ENCODE measurements at regions not wholly inside any gene's neighbourhood (a gene's known extent, or its start where the extent isn't known, plus 50 kb on each side); places are given as distances from the start of the nearest gene placed in this dataset.
"Not testable (repeated sequence)": the region's sequence is repeated elsewhere in the genome, so short reads cannot be mapped to it uniquely, and the experiment has no call there.

- DNase-seq = no peak
These were observed 237.4 kb downstream of the RNF144A start for GRCh38 chr2:7154656-7155055.

GRCh38 chr2:7161501-7161900, 244.3 kb downstream of the RNF144A start:
- no peak for DNase-seq

- DNase-seq = no peak
These were observed 248.5 kb downstream of the RNF144A start for GRCh38 chr2:7165736-7166135.

GRCh38 chr2:7167801-7168411, 250.7 kb downstream of the RNF144A start:
- DNase-seq = no peak

GRCh38 chr2:7169593-7169992, 252.4 kb downstream of the RNF144A start:
- DNase-seq = no peak

- DNase-seq = not testable (repeated sequence)
These were observed 261.8 kb downstream of the RNF144A start for GRCh38 chr2:7178996-7179395.

GRCh38 chr2:7180638-7181370, 263.6 kb downstream of the RNF144A start:
- DNase-seq = peak; percentile 7

- no peak for DNase-seq
These were observed 265.3 kb downstream of the RNF144A start for GRCh38 chr2:7182525-7182924.

- no peak for DNase-seq
These were observed 271.9 kb downstream of the RNF144A start for GRCh38 chr2:7189106-7189505.

GRCh38 chr2:7190587-7191324, 273.5 kb downstream of the RNF144A start:
- no peak for DNase-seq

GRCh38 chr2:7191932-7192331, 274.7 kb downstream of the RNF144A start:
- DNase-seq = no peak

- no peak for DNase-seq
These were observed 276.2 kb downstream of the RNF144A start for GRCh38 chr2:7193457-7193856.

- DNase-seq = no peak
These were observed 277.7 kb downstream of the RNF144A start for GRCh38 chr2:7194950-7195349.

- DNase-seq = peak; percentile 35
These were observed 279.7 kb downstream of the RNF144A start for GRCh38 chr2:7196883-7197282.

- no peak for DNase-seq
These were observed 284.6 kb downstream of the RNF144A start for GRCh38 chr2:7201851-7202250.

GRCh38 chr2:7203056-7203467, 285.9 kb downstream of the RNF144A start:
- peak; percentile 71 for DNase-seq

- peak; percentile 33 for DNase-seq
These were observed 288.1 kb downstream of the RNF144A start for GRCh38 chr2:7205151-7205830.

- DNase-seq = peak; percentile 16
These were observed 289.0 kb downstream of the RNF144A start for GRCh38 chr2:7206111-7206810.

GRCh38 chr2:7207631-7208030, 290.4 kb downstream of the RNF144A start:
- DNase-seq = no peak

- no peak for DNase-seq
These were observed 292.7 kb downstream of the RNF144A start for GRCh38 chr2:7209757-7210555.

- DNase-seq = no peak
These were observed 293.5 kb downstream of the RNF144A start for GRCh38 chr2:7210712-7211111.

GRCh38 chr2:7225848-7226247, 308.6 kb downstream of the RNF144A start:
- no peak for DNase-seq

Data from suppressor macrophage treated with lipopolysaccharide for 4 hours (primary cell).